ENCODE measurements at regions not wholly inside any gene's neighbourhood (a gene's known extent, or its start where the extent isn't known, plus 50 kb on each side); places are given as distances from the start of the nearest gene placed in this dataset.
"Not testable (repeated sequence)": the region's sequence is repeated elsewhere in the genome, so short reads cannot be mapped to it uniquely, and the experiment has no call there.

DNA sequence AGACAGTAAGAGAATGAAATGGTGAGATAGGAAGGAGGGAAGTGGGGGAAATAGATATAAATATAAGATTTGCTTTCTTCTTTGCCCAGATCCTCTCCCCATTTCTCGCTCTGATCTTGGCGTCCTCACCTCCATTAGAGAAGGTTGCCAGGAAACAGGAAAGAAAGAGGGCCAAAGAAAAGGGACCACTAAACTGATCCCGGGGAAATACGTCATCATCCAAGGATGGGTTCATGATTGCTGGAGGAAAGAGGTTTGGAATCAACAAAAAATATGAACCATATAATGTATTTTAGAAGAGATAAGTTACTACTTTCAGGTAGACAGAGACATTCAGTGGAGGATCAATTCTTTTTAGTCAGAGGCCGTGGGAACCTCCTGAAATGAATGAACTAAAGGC lies 536.0 kb downstream of the HAPSTR1 start:
- no peak for DNase-seq

DNA sequence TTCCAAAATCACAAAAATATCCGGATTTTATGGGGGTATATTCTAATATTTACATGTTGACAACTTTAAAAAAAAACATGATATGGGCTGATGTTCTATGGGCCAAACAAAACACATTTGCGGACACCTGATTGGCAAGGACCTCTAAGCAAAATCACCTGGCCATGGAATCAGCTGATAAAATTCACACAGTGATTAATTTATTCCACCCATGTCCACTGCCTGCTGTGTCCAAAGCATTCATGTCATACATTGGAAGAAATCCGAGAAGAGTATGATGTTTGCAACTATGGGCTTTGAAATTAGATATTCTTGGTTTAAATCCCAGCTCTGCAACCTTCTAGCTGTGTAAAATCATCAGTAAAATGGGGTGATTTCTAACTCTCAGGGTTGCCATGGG lies 538.7 kb downstream of the HAPSTR1 start:
- no peak for DNase-seq

DNA sequence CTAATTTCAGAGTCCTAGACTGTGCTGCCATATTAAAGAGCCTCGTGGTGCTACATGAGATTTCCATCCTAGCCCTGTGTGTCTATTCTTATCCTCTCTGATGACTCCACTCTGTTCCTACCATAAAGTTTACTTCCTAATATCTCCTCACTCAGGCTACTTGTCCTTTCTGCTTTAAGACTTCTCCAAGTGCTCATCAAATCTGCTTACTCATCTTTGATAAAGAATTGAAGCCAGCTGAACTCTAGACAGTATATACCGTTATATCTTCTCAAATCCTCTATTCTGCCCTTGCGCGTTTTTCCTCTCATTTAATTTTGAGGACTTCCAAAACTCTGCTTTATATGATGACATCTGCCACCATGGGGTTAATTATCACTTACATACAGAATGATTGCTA lies 539.5 kb downstream of the HAPSTR1 start:
- DNase-seq = no peak

DNA sequence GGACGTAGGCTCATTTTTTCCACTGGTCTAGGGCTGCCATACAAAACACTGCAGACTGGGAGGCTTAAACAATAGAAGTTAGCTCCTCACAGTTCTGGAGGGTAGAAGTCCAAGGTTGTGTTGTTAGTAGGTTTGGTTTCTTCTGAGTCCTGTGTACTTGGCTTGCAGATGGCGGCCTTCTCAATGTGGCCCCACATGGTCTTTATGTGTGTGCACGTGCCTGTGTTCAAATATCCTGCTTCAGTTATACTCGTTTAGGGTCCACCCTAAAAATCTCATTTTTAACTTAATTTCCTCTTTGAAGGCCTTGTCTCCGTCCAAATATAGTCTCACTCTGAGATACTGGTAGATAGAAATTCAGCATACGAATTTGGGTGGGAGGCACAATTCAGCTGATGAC lies 542.4 kb downstream of the HAPSTR1 start:
- DNase-seq = no peak

DNA sequence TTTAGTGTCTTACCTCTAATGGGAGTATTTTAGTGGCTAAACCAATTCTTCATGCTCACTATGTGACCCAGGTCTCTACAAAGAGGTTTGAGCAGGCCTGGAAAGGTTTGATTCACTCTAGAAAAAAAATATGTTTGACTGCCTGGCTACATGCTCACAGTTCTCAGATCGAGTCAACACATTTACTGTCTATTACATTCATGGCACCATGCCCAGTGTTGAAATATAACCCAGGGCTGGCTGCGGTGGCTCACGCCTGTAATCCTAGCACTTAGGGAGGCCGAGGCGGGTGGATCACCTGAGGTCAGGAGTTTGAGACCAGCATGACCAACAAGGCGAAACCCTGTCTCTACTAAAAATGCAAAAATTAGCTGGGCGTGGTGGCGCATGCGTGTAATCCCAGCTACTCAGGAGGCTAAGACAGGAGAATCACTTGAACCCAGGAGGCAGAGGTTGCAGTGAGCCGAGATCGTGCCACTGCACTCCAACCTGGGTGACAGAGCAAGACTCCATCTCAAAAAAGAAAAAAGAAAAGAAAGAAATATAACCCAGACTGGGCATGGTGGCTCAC lies 543.8 kb downstream of the HAPSTR1 start:
- not testable (repeated sequence) for DNase-seq

DNA sequence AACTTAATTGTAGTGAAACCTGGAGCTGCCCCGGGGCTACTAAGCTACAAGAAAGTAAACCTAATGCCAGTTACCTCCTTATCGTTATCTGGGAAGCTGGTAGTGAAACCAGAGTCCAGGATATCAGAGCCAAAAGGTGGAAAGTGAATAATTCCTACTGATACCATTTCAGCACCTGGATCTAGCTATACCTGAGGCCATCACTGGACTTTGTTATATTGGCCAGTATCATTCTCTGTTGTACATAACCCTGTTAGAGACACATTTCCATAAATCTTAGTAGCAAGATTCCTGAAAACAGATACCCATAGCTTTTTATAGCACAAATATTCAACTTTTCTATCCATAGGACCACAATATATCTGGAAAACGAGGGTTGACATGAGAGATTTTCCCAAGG lies 538.0 kb downstream of the GRIN2A start:
- no peak for DNase-seq

DNA sequence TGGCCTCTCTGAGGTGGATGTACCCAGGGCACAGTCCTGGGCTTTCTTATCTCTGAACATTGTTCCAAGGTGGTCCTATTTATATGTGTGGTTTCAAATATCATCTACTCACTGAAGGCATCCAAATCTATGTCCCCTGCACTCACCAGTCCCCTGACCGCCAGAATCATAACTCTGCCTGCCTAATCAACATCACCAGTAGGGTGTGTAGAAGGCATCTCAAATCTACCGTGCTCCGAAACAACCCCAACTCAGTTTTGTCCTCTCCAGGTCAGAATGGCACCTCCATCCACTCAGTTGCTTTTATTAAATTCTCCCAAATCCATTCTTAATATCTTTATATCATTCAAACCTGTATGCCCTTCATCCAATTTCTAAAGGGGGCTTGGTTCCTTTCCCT lies 536.3 kb downstream of the GRIN2A start:
- DNase-seq = no peak

DNA sequence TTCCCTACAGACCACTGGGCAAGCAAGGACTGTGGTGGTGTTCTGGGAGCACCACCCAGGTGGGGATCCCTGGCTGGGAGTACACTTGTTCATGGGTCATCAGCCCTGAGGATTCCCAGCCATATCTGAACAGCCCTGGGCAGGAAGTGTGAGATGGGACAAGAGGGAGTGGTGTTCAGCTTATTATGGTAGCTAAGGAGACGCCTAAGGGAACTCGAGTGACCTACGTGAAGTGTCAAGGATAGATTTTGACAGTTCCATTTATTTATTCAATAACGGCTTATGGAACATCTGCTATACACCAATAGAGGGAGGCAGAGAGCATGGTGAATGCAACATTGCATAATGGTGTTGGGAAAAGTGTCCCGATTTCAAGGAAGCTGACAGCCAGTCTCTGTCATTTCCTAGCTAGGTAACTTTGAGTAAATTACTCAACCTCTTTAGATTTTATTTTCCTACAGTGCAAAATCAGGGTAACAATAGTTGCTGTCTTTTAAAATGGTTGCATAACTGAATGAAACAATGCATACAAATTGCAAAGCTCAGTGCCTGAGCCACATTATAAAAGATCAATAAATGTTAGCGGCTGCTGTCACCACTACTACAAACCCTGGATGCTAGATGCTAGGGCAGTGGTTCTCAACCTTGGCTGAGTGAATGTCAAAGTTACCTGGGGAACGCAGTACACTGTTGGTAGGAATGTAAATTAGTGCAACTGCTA lies 534.1 kb downstream of the GRIN2A start:
- peak in 2 of 51 donors; percentile 6 to 14 for DNase-seq

DNA sequence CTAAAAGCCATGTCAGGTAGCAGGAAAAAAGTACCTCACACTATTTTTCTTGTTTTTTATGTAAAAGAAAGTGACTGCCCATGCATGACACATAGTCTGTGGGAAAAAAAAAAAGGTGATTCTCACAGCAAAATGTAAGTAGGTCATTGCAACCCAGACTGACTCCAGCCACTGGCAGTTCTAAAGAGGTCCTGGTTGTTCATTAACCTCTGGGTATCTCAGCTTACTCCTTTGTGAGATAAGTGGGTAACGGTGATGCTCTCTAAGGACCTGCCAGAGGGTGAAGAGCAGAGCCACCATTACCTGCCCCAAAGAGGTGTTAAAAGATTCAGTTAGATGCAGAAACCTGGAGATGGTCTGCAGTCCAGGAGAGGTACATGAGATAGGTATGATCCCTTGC lies 531.9 kb downstream of the GRIN2A start:
- DNase-seq = no peak

DNA sequence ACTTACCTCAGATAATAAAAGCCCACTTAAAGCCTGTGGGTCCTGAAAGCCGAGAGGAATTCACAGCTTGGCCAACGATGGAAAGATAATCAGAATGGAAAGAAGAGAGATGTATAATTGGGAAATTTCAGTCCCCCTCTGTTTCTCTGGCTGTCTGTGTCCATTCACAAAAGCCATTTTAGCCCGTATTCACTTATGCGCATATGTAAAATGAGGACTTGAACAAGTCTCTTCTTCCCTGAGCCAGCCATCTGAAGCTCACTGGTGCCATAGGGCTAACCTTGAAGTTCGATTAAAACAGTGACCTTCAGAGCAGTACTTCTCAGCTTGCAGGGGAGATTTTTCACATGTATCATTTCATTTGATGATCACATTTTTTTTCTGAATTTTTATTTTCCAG lies 527.2 kb downstream of the GRIN2A start:
- no peak for DNase-seq

DNA sequence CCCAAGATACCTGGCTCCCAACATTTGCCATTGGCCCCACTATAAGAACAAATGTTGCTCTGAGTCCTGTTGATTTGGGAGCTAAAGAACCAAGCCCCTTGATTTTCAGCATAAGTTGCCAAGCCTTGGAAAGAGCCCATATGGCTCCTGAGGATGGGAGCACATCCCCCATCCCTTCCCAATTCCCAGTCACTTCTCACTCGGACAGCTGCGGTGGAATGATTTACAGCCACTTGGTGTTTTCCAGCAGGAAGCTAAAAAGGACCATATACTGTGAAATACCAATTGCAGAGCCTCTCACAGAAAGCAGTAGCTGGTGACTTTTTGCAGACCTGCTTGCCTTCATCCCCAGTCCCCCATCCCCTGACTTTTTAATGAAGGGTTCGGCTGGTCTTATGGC lies 524.6 kb downstream of the GRIN2A start:
- no peak for DNase-seq

DNA sequence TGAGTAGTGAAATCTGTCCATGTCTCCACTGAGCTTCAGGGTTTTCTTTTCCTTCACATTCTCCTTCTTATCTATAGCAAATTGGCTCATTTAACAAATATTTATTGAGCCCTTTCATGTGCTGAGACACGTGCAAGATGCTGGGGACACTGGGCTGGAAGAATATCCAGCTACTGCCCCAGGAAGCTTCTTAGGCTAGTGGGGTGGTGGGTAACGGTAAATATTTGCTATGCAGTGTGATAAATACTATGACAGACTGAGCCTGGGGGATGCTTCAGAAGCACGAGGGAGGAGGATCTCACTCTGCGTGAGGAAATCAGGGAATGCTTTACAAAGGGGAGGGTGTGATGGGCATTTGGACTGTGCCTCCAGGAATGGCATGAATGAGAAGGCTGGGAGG lies 524.1 kb downstream of the GRIN2A start:
- no peak for DNase-seq

DNA sequence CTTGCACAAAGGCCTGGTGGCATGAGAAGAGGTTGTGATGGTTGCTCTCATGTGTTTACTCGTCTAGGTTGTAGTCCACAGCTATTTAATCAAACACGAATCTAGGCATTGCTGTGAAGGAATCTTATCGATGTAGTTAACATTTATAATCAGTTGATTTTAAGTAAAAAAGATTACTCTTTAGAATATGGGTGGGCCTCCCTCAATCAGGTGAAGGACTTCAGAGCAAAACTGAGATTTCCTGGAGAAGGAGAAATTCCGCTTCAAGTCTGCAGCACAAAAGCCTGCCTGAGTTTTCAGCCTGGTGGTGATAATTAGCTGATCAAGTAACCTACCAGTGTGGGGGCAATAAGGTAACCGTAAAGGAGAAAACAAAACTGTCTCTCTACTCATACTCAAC lies 523.6 kb downstream of the GRIN2A start:
- no peak for DNase-seq

DNA sequence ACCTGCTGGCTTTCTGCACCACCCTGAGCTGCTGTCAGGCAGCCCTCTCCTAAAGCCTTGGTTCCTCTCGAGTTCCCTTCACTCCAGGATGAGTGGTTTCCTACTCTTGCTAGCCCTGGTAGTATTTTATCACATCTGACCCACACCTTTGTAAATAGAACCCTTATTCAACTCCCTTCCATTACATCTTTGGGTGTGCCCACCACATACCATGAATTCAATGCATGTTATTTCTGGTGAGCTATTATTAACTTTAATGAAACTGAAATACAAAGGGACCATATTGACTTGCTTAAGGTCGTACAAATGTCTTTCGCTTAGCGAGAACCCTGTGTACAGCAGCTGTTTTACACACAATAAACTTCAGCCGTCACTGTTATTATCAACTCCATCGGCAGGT lies 521.3 kb downstream of the GRIN2A start:
- DNase-seq = no peak

DNA sequence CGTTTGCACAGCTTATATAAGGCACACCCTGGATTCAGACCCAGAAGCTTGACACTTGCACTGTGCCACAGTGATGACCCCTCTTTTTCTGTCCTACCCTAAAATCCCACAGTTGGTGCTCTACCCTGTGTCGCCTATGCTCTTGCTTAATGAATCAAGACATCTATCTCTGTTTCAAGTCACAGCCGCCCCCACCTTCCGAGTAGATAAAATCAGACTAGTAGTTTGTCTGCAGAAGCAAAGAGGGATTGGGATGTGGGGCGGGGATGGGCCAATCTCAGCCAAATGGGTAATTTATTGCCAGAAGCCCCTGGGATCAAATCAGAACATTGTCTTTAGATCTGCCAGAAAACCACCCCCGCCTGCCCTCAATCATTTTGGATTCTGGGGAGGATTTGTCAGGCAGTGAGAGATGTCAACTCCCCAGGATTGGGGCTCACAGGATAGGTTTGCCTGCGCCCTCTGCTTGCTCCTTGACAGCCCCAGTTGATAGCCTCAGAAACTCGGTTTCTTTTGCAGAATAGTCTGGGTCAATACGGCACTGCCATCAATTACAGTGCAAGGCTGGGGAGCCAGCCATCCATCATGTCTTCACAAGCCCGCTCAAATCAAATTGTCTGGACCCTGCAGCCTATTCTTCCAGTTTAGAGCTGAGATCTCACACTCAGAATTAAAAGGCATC lies 520.8 kb downstream of the GRIN2A start:
- no peak for DNase-seq

DNA sequence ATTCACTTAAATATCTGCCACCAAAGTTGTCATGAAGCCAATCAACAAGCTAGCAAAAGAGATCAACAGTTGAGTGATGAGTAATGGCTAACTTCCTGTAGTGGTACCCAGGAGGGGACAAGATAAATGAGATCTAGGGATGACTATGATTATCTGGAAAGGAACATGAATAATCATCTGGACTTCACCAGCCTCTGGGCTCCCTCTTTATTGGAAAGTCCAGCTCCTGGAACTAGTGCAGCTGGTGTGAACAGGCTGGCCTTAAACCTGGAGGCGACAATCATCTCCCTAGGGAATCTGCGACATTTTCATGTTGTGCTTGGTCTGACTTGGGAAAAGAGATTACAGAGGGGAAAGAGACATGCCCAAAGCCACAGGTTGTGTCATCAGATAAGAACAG lies 518.6 kb downstream of the GRIN2A start:
- DNase-seq = no peak

DNA sequence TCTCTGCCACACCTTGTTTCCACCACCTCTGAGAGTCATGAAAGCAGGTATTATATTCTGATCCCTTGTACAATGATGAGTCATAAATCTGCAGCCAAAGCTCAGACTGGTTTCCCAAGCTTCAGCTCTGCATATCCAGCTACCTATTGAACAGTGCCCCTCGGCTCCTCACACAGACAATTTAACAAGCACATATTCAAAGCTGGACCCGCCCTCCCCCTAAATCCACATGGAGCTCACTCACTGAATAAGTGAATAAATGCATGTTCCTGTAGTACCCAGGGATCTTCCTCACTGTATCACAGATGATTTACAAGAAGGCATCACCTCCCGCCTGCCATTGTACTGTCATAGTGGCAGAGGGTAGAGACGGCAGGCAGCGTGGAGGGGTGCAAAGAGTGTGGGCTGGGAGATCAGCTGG lies 516.4 kb downstream of the GRIN2A start:
- peak in 1 of 51 donors; percentile 39 for DNase-seq

DNA sequence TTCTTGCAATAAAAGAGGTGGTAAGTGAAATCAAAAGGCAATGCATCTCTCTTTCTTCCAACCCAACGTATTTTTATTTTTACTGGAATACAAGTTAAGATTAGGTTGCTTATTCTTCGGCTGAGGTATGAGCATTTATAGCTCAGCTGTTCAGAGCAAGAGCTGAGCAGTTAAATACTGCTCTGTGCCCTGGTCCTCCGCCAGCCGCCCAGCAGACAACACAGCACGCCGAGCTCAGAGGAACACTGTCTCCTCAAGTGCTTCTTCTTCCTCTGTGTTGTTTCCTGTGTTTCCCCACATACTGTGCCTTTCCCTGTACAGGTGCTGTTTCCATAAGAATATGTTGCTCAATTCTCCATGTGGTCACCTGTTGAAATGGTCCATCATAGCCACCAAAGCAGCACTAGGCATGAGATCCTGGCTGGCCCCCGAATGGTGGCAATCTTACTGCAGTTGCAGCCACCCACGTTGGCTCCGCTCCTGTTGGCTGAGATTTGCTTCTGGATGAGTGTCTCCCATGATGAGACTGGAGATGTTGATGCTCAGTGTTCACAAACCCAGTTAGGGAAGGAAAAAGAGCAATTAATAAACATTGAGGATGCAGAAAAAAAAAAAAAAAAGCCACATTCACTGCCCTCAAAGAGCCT lies 515.3 kb downstream of the GRIN2A start:
- peak in 2 of 51 donors; percentile 5 to 59 for DNase-seq

DNA sequence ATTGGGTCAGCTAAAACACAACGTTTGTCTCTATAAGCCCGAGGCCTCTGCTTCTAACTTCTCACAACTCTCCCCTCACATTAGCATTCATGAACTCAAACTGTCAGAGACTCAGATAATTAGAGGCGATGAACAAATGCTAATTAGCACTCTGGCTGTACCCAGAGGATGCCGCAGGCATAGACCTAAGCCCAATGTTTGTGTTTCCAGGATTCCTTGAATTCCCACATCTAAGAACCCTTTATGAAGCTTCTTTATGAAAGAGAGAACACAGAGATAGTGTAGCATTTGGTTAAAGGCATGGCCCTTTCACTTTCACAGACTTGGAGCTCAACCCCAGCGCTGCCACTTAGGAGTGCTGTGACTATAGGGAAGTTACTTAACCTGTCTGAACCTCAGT lies 512.2 kb downstream of the GRIN2A start:
- no peak for DNase-seq

DNA sequence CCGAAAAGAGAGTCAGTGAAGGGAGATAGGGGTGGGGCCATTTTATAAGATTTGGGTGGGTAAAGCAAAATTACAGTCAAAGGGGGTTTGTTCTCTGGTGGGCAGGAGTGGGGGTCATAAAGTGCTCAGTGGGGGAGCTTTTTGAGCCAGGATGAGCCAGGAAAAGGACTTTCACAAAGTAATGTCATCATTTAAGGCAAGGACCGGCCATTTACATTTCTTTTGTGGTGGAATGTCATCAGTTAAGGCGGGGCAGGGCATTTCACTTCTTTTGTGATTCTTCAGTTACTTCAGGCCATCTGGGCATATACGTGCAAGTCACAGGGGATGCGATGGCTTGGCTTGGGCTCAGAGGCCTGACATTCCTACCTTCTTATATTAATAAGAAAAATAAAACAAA lies 511.6 kb downstream of the GRIN2A start:
- DNase-seq = not testable (repeated sequence)

DNA sequence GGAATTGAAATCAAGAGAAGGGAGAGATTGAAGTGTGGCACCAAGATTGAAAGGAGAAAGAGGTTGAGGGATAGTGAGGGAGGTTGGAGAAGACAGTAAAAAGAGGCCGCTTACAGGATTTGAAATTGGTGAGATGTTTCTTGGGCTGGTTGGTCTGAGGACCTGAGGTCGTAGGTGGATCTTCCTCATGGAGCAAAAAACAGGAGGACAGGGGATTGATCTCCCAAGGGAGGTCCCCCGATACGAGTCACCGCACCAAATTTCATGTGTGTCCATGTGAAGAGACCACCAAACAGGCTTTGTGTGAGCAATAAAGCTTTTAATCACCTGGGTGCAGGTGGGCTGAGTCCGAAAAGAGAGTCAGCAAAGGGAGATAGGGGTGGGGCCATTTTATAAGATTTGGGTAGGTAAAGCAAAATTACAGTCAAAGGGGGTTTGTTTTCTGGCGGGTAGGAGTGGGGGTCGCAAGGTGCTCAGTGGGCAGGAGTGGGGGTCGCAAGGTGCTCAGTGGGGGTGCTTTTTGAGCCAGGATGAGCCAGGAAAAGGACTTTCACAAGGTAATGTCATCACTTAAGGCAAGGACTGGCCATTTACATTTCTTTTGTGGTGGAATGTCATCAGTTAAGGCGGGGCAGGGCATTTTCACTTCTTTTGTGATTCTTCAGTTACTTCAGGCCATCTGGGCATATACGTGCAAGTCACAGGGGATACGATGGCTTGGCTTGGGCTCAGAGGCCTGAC lies 505.5 kb downstream of the GRIN2A start:
- not testable (repeated sequence) for DNase-seq

DNA sequence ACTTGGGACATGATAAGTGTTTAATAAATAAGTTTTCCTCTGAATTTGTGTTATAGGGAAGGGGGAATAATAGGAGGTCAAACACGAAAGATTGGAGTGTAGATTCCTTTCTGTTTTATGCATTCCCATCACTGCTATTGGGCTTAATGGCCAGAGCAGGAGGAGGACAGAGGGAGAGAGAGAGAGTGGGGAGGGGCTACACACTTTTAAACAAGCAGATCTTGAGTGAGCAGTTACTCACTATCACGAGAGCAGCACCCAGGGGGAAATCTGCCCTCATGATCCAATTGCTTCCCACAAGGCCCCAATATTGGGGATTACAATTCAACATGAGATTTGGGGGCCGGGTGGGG lies 505.0 kb downstream of the GRIN2A start:
- DNase-seq = no peak
